Sciatic nerve (tissue), 2 donors: ENCODE measurements at regions not wholly inside any gene's neighbourhood (a gene's known extent, or its start where the extent isn't known, plus 50 kb on each side); places are given as distances from the start of the nearest gene placed in this dataset.

ENCODE experiments used
- ATAC-seq: fragments of 200-7000 bp; cut with Tn5 transposase; one replicate; pipeline ENCODE4 v1.9.1; 2020; ENCODE audit warnings: mild to moderate bottlenecking, moderate library complexity
- DNase-seq: peaks from one replicate; pipeline ENCODE4 v3.0.0-alpha.2; 2020; ENCODE audit warnings: low spot score
- intact Hi-C: fragments of 100-400 bp; cut with DNase I; formaldehyde crosslinking; loops from one replicate; pipeline ENCODE4 v1.14.2; 2022
- donor health status: DM: no; HTN: no; CAD: no.
- donor health status: DM: no; HTN: no; CAD: no.

DNA sequence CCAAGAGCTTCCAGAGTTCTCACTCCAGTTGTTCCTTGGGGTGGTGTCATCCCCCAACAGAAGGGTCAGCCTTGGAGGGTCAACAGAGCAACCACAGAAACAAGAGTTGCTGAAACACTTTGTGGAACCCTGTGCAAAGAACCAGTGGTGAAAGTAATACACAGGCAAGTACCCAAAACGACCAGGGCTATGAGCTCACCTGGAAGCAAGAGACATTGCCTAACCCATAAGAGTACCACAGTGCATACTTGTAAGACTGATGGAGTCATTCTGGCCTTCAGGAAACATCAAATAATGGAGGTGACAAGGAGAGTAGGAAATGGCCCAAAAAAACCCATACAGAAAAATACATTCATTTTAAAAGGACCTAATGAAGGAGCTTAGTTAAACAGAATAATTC is 184.3 kb upstream of the TSC22D1 start:
- intact Hi-C loops, result no loop called here
- no peak for DNase-seq
- no peak for ATAC-seq

DNA sequence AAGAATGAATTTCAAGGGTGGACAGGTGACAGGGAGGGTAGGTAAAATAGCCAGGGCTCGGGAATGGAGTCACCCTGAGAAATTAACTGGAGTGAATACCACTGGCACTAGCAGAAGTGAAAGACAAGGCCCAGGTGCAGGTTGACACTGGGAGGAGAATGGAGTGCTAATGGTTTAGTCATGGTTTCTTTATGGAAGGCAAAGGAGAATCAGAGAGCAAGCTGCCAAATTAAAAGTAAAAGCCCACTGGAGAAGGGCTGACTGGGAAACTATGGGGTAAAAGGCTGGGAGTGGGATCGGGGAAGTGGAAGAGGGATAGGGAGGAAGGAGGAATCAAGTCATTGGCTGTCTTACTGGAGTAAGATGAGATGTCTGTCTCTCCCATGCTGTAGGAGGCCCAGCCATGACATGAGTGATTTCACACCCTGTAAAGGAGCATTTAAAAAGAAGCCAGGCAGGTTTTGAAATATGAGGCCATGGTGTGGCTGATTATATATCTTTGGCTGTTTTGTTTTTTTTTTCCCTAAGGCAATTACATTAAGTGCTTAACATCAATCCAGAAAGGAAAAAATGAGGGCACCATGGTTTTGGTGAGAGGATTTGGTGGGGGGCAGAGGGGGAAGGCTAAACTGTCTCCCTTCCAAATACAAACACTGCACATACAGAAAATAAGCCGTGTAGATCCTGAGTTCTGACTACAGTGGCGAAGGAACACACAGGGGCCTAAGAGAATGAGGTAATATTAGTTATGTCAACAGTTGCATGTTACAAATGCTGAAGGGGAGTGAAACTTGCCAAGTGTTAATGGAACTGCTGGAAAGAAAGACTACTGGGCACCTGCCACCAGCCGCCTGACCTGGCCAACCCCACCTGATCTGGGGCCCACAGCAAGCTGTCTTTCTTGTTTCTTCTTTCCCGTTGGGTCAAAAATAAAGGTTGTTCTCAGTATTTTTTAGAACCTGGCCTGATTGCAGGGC is 183.5 kb upstream of the TSC22D1 start:
- intact Hi-C loops, result no loop called here
- DNase-seq, result no peak
- ATAC-seq, result no peak

DNA sequence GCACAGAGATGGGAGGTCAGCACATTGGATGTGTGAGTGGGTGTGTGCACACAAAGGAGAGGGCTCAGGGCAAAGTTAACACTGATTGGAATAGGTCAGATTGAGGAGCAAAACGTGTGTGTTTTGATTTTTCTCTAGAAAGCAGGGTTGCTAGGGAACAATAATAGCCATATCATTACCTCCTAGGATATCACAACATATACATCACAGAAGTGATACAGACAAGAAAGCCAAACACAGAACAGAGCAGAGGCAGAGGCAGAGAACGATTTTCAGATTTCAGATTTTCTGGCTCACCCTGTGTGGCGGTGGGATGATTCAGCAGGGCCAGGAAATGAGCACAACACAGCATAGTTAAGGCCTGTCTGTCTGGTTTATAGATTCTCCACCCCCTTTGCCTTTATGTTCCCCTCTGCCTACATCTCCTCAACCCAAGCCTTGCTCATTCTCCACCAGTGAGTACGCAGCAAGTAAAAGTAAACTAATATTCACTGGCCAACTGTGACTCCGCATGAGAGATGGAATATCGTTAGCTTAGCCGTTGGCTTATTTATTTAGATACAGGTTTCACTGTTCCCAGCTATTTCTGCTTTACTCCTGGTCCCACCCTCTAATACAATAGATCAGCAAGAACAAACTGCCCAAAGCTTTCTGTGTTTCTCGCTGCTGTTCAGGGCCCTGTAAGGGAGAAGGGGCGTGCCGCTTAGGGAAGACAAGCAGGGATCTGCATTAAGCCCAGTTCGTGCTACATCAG is 182.7 kb upstream of the TSC22D1 start:
- ATAC-seq, result no peak
- intact Hi-C loops, result no loop called here
- DNase-seq, result no peak

DNA sequence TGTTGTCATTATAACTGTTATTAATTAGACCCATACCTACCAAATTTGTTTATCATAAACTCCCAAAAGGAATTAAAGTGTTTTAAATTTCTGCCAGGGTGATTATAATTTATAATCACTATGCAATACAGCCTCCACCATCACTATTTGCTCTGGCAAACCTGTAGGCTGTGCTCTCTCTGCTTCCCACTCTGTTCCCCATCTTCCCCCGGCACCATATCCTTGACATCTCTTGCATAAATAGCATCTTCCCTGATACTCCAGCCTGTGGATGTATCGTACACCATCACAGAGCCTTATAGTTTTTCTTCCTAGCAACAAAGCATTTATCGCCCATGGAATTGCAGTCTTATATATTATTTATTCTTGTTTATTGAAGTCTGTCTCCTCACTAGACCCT is 181.5 kb upstream of the TSC22D1 start:
- ATAC-seq, result no peak
- DNase-seq, result no peak
- intact Hi-C loops, result no loop called here

DNA sequence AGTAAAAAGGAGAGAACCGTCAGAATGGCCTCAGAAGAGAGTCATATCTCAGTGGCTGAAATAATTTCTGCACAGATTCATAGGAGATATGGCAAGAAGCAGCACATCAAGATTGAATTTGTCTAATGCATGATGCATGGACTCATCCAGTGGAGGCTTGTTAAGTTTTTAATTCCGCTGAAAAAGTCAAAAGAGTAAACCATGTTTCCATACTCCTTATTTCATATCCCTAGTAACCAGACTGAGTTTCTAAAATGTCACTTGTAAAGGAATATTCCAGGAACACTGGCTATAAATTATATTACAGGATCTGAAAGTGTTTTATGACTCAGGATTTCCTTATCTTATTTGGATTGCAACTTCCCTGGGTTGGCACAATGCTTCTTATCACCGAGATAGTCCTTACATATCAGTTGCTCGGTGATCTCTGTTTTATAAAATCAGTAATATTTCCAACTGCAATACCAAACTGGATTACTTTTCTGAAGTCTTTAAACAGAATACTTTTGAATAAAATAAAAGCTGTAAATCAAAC is 180.2 kb upstream of the TSC22D1 start:
- no peak for ATAC-seq
- no peak for DNase-seq
- intact Hi-C loops, result no loop called here

DNA sequence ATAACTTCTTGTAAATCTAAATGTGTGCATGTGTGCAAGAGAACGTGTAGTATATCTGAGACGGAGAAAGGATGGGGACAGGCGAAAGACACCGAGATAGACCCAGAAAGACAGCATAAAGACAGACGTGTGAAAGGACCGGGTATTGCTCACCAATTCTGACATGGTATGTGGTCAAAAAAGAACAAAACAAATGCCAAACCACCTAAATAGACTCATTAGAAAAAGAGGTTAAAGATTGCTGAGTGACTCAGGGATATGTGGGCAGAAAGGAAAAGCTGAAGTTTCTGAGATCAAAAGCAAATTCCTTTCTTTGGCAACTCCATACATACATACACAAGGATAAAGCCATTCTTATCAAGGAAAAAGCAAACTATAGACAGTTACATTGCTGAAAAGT is 179.7 kb upstream of the TSC22D1 start:
- intact Hi-C loops, result no loop called here
- no peak for DNase-seq
- ATAC-seq, result no peak

DNA sequence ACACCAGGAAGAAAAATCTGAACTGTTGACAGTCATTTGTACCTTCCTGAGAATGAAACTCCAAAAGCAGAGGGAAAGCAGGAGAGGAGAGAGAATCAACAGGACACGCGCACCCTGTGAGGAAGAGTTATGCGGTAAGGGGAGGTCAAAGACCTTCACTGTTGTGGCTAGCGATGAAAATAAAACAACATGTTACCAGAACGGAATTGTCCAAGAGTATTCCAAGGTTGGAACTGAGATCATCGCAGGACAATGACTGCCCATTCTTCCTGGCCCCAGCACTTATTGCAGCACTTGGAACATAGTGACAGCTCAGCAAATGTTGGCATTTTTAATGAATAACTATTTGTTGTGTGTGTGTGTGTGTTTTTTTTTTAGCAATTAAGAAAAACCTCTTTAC is 176.0 kb upstream of the TSC22D1 start:
- no peak for ATAC-seq
- no peak for DNase-seq
- intact Hi-C loops, result no loop called here

DNA sequence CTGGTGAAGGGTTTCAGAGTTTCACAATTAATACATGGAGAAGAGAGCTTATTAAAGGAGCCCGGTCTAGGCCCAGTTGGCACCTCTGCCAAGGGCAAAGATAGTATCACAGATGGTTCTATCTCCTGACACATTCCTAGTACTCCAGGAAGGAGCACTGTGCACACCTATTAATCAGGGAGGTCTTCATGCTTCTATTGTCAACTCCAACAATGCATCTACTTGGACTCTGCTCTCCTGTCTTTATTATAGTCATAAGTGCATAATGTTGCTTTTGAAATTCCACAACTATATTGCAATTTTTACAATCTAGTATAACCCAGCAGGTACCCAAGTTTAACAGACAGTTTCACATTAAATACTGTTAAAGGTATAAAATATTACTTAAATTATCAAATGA is 174.5 kb upstream of the TSC22D1 start:
- ATAC-seq (no peak), DNase-seq (no peak)
- intact Hi-C loops, result no loop called here

DNA sequence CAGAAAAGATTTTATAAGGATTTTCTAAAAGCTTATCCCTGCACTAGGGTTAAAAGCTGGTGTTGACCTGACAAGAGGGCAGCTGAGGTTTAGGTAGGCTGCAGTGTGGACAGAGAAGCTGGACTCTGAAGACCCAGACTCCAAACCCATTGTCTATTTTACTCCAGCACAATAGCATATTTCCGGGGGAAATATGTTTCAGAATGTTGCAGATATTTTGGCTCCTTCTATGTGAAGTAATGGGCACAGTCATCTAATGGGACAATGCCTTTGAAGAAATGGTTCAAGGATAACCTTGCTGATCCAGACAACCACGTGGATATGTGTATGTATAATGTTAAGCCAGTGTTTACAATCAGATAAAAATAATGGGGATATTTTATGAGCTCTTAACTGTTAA is 173.8 kb upstream of the TSC22D1 start:
- ATAC-seq, result no peak
- DNase-seq, result no peak
- intact Hi-C loops, result no loop called here

DNA sequence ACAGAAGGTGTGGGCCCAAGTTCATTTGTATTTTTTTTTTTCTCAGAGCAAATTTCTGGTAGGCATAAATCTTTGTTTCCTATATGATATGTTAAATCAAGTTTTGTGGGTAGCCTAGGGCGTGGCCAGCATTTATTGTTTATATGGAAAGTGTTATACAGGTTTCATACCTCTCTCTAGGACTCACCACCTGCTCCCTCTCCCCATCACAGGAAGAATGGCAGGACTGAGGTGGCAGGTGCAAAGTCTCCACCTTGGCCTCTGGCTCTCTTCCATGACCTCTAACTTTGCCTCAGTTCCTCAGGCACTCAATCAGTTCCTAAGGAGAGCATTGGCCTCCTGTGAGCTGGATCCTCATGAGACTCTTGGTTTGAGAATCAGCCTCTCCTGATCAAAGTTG is 172.3 kb upstream of the TSC22D1 start:
- DNase-seq (no peak), ATAC-seq (no peak)
- intact Hi-C loops, result no loop called here

DNA sequence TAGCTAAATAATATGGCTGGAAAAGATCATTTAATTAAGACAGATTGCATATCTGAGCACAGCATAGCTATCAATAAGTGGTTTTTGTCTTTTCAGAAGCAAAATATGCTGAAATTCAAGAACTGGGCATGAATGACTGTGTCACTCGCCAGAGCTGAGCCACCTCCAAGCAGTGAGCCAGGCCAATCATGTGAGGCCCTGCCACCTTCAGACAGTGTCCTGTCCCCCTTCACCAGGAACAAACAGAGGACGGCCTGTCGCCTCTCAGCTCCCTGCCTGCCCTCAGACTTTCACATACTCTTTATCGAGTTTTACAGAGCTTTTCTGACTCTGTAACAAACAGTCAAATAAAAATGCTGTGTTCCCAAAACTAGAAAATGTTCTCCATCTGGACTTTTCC is 171.0 kb upstream of the TSC22D1 start:
- intact Hi-C loops, result no loop called here
- DNase-seq, result no peak
- ATAC-seq, result no peak

DNA sequence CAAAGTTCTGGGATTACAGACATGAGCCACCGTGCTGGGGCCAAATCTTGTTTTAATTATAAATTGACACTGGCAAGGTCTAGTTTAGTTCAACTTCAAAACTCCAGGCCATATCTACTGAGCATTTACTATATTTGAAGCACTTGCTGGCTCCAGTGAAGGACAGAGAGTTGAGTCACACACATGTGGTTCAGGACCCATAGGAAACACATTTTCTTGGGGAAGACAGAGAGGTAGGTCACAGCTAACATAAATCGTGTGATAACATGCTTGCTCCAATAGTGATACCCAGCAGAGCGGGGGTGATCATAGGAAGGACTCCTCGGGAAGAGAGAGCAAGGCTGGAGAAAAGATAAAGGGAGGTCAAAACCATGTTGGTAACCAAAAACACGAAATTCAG is 170.6 kb upstream of the TSC22D1 start:
- intact Hi-C loops, result no loop called here
- ATAC-seq, result no peak
- DNase-seq, result no peak

DNA sequence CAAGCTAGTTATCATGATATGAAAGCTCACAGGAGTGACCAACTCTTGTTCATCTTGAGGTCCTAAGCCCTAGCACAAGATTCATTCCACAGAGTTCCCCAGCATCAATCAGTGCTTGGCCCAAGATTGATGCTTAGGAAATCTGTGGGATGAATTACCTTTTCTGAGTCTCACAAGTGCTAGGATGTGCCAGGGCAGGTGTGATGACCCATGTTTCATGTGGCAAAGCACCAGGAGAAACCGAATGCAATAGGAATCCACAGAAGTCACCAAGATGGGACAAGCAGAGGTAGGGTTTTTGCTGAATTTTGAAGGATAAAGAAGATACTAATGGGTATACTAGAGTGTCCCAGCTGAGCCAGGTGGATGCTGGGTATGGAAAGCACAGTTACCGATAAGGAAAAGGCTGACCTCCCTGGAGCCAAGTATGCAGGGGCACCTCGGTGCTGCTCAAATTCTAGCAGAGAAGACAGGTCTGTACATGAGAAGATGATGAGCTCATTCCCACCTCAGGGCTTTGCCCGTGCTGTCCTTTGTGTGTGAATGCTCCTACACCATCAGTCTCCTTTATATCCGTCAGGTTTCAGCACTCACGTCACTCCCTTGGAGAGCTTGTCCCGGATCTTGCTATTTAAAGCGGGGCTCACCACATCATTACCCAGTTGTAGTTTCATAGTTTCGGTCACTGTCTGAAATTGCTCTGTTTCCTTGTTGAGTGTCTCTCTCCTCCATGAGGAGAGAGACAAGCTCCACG is 168.9 kb upstream of the TSC22D1 start:
- DNase-seq, result no peak
- intact Hi-C loops, result no loop called here
- no peak for ATAC-seq

DNA sequence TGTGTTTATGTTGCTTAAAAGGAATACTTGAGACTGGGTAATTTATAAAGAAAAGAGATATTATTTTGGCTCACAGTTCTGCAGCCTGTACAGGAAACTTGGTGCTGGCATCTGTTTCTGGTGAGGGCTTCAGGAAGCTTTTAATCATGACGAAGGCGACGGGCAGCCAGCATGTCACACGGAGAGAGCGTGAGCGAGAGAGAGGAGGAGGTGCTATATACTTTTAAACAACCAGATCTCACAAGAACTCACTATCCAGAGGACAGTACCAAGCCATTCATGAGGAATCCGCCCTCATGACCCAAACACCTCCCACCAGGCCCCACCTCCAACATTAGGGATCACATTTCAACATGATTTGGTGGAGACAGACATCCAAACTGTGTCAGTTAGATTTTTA is 163.4 kb upstream of the TSC22D1 start:
- ATAC-seq, result no peak

DNA sequence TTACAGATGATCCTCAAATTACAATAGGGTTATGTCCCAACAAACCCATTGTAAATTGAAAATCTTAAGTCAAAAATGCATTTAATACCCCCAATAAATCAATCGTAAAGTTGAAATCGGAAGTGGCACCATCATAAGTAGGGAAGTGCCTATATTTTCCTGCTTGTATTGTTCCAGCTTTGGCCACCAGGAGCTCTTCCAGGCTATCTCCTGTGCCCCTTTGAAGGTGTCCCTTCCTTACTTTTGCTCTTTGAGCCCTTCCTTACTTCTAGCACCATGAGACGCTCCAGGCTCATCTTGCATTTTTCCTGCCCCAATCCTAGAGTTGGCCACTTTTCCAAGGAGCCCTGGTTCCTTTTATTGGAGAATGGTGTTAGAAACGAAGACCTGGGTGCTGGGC is 163.0 kb upstream of the TSC22D1 start:
- DNase-seq (no peak), ATAC-seq (no peak)
- intact Hi-C loops, result no loop called here

More for the DNA sequence above, 163.4 kb upstream of the TSC22D1 start:
- intact Hi-C loops, result no loop called here
- DNase-seq, result no peak

DNA sequence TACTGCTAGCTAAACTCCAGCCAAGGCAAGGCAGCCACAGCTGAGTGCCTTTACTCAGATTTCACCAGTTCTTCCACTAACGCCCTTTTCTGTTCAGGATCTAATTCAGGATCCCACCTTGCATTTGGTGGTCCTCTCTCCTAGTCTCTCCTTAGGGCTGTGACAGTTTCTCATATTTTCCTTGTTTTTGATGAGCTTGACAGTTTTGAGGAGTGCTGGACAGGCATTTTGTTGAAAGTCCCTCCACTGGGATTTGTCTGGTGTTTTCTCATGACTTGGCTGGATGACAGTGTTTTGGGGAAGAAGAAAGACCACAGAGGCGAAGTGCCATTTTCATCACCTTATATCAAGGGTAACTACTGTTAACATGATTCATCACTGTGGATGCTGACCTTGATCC is 162.3 kb upstream of the TSC22D1 start:
- ATAC-seq (no peak), DNase-seq (no peak)
- intact Hi-C loops, result no loop called here

DNA sequence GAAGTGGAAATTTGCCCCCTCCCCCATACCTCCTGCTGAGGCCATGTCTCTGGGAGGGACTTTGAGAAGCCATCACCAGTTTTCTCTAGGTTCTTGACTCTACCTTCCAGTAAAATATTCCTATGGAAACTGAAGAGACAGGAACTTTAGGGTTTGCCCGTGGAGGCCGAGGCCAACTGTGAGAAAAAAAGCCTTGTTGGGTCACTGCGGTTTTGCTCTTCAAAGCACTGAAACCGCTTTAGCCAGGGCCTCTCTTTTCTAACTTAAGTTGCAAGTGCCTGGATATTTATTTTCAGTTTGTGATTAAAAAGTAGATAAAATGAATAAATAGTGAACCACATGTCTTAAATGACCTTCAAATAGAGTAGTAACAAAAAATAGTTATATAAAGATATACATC is 159.7 kb upstream of the TSC22D1 start:
- intact Hi-C loops, result no loop called here
- ATAC-seq (no peak), DNase-seq (no peak)

DNA sequence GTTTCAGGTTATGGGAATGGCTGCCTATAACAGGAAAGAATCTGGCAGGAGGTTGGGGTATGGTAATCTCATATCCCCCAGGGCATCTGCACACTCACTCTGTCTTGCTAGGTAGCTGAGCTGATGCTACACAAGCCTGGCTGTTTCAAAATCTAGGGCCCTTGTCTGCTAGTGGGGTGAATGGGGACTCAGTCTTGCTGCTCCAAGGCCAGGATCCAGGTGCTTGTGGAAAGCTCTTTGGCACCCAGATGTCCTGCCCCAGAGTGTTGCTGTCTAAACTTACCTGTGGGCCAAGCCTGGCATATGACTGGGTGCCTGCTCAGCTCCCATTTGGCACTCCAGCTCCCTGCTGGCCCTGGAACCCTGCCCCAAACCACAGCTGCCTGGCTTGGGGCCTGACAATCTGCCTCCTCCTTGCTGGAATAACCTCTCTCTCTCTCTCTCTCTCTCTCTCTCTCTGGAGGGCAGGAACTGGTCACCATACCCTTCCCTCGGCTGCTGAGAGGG is 158.1 kb upstream of the TSC22D1 start:
- DNase-seq, result no peak
- no peak for ATAC-seq
- intact Hi-C loops, result no loop called here

DNA sequence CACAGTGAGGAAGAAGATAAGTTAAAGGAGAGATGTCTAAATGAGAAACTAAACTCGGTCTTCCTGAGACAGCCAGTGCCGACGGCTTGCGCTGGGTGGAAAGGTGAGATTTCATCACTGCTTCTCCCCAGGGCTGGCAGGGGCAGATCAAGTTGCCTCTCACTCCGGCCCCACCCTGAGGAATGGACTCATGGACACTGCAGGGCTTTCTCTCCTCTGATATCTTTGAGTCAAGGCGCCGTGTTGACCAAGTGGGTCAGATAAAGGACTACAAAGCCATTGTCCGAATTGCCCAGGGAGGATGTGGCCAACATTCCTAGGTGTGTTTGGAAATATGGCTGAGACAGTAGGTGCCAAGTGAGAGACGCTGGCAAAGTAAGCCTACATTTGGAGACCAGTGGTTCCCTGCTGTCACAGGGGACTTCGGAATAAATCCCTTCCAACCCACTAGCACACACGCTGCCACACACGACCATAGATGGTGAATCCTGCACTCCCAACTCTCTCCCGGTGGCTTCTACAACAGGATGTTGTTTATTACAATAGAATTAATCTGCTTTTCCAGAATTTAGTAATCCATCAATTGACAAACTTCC is 156.5 kb upstream of the TSC22D1 start:
- intact Hi-C loops, result no loop called here
- DNase-seq, result no peak
- ATAC-seq, result no peak
